ENCODE measurements at regions not wholly inside any gene's neighbourhood (a gene's known extent, or its start where the extent isn't known, plus 50 kb on each side); places are given as distances from the start of the nearest gene placed in this dataset.

GRCh38 chr10:6356280-6356793 lies 153.6 kb downstream of the PFKFB3 start:
- no peak for ATAC-seq
- TF ChIP-seq GTF2I (CRISPR knock-in tag; conservative IDR thresholded peaks at IDR 0.05) (peak; percentile 58; the same call in 1 of the 2 replicates), ZNF671 (CRISPR knock-in tag; IDR thresholded peaks at IDR 0.05) (no peak), CREM (CRISPR knock-in tag; IDR thresholded peaks at IDR 0.05) (no peak)
- DNase-seq (ENCODE audit: low spot score) = no peak
- CTCF ChIA-PET = no interaction called here
- peaks cover 20% of the 10 kb centered on the region for H3K36me3 Mint-ChIP-seq
- H3K9me3 Mint-ChIP-seq = peaks cover 44% of the 10 kb centered on the region
- H3K27ac Mint-ChIP-seq = no peak overlapping the region
- H3K4me1 Mint-ChIP-seq = no peaks in the 10 kb centered on the region
- POLR2A ChIA-PET = no interaction called here
- H3K4me3 Mint-ChIP-seq = no peak overlapping the region
- peaks cover 2% of the 10 kb centered on the region; the same call in 1 of the 2 replicates for H3K27me3 Mint-ChIP-seq (ENCODE audit: low read depth)

- DNase-seq (ENCODE audit: low spot score) (no peak), ATAC-seq (no peak)
- no peak overlapping the region for H3K27ac Mint-ChIP-seq
- ChIA-PET POLR2A (no interaction called here), CTCF (no interaction called here)
- no peaks in the 10 kb centered on the region for H3K27me3 Mint-ChIP-seq (ENCODE audit: low read depth)
- peaks cover 17% of the 10 kb centered on the region for H3K36me3 Mint-ChIP-seq
- H3K4me1 Mint-ChIP-seq = peaks cover 22% of the 10 kb centered on the region
- TF ChIP-seq GABPB1 (CRISPR knock-in tag; IDR thresholded peaks at IDR 0.05) (no peak), TP53 (CRISPR knock-in tag; IDR thresholded peaks at IDR 0.05) (no peak), AFF4 (CRISPR knock-in tag; IDR thresholded peaks at IDR 0.05; ENCODE audit: borderline replicate concordance) (no peak), SOX15 (CRISPR knock-in tag; IDR thresholded peaks at IDR 0.05) (no peak), ZNF425 (CRISPR knock-in tag; conservative IDR thresholded peaks at IDR 0.05) (no peak), ZNF396 (CRISPR knock-in tag; IDR thresholded peaks at IDR 0.05; ENCODE audit: borderline replicate concordance) (no peak), CREB1 (CRISPR knock-in tag; IDR thresholded peaks at IDR 0.05) (no peak), TEAD4 (CRISPR knock-in tag; IDR thresholded peaks at IDR 0.05) (no peak), IRF2 (CRISPR knock-in tag; IDR thresholded peaks at IDR 0.05; ENCODE audit: borderline replicate concordance, low read depth) (no peak), SMAD3 (CRISPR knock-in tag; IDR thresholded peaks at IDR 0.05; ENCODE audit: borderline replicate concordance) (no peak), ZNF671 (CRISPR knock-in tag; IDR thresholded peaks at IDR 0.05) (no peak), ZBTB43 (CRISPR knock-in tag; IDR thresholded peaks at IDR 0.05) (no peak), KAT7 (CRISPR knock-in tag; IDR thresholded peaks at IDR 0.05; ENCODE audit: borderline replicate concordance) (no peak), ZMAT4 (CRISPR knock-in tag; IDR thresholded peaks at IDR 0.05) (no peak), ZNF263 (CRISPR knock-in tag; IDR thresholded peaks at IDR 0.05; ENCODE audit: low read depth) (no peak), ELF4 (CRISPR knock-in tag; IDR thresholded peaks at IDR 0.05; ENCODE audit: low read depth) (no peak), PRDM15 (CRISPR knock-in tag; IDR thresholded peaks at IDR 0.05) (no peak), CREM (CRISPR knock-in tag; IDR thresholded peaks at IDR 0.05) (no peak), ATF6 (CRISPR knock-in tag; IDR thresholded peaks at IDR 0.05) (no peak), MAX (CRISPR knock-in tag; IDR thresholded peaks at IDR 0.05) (no peak)
- peaks cover 38% of the 10 kb centered on the region for H3K9me3 Mint-ChIP-seq
- no peak overlapping the region for H3K4me3 Mint-ChIP-seq
These were observed 159.1 kb downstream of the PFKFB3 start for GRCh38 chr10:6361869-6362268.
